Eye (tissue), 1 donor: ENCODE measurements at regions not wholly inside any gene's neighbourhood (a gene's known extent, or its start where the extent isn't known, plus 50 kb on each side); places are given as distances from the start of the nearest gene placed in this dataset.

Experiments used
- DNase-seq: peaks from one replicate; pipeline ENCODE4 v3.0.0-alpha.2; 2015

GRCh38 chr18:22467760-22468553, 50.2 kb upstream of the CTAGE1 start:
- no peak for DNase-seq

DNA sequence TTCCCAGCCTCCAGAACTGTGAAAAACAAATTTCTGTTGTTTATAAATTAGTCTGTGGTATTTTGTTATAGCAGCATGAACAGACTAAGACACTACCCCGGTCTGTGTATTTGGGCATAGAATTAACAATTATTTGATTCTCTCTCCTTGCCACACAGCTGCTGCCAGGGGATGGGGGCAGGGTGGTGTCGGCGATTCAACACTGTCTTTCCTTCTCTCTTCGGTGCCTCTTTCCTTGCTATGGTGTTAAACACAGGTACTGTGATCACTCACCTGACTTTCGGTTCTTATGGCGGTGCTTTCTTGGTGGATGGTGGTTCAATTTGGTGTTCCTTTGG, 50.8 kb upstream of the CTAGE1 start:
- DNase-seq, result no peak

DNA sequence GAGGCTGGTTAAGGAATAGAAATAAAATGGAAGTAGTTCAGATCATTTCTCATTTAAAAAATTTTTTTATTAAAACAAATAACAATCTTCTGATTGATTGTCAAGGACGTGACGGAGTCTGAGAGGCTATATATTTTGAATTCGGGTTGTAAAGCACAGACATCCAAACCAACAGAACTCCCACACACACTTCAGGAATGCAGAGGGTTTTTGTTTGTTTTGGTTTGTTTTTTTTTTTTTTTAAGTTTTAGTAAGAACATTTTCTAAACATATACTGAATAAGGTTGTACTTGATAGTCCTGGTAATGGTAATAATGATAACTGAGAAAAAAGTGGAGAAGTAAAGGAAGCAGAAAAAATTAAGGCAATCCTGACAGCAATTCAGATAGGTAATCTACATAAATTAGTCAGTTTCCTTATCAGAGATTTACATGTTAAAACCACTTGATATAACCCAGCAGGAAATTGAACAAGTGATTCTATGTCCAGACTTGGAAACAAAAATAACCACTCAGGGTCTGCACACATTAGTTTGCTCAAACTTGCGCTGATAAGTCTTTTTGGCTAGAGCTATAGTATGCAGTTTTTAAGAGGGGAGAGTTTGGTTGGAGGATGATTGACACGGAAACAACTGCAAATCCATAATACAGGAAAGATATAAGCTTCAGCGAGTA, 51.5 kb upstream of the CTAGE1 start:
- no peak for DNase-seq

DNA sequence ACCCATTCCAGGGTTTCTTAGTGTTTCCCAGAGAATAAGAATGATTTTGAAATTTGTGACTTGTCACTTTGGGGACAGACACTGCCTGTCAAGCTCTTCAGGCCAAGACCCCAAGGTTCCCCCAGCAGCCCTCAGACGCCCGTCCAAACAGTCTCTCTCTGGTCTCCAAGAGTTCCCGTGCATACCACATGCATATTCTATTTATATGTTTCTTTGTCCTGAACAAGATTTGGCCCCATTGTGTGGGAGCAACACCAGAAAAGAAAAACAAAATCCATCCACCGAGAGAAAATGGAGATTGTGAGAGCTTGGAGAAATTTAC, 52.2 kb upstream of the CTAGE1 start:
- no peak for DNase-seq

DNA sequence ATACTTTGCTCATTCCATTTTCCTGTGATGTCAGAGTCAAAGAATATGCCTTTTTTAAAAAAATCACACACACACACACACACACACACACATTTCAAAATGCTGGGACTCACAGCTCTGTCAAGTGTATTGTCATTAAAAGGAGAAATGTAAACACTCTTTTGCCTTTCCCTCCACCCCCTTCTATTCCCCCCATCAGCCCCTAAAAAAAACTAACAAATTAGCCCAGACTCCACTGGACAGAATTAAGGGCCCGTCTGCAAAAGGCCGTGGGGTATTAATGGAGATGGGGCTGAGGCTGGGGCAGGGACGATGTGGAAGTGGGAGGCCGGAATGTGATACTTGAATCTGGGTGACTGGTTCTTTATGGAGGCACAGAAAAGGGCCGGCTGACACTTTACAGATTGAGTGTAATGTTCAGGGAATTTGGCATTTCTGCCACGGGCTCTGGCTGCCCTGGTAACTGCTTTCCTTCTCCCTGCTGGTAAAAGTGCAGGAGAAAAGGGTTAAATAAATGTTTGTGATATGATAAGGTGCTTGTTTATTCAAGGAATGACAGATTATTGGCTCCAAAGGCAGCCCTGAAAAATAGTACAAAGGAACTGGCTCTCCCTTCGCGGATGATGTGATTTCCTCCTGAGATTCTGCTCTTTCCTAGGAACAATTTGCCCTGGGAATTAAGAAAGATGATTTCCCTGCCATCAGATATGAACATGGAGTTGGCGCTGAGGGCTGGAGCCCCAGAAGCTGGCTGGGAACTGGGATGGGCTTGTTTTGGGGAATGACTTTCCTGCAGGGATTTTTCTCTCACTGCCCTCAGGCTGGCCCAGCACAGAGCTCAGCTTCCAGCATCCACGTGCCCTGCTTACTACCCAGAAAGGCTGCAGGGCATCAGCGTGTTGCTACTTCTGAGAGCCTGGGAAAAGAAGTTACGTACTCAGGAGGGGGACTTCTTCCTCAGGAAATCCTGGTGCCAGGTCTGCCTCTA, 52.8 kb upstream of the CTAGE1 start:
- DNase-seq, result peak; percentile 69

DNA sequence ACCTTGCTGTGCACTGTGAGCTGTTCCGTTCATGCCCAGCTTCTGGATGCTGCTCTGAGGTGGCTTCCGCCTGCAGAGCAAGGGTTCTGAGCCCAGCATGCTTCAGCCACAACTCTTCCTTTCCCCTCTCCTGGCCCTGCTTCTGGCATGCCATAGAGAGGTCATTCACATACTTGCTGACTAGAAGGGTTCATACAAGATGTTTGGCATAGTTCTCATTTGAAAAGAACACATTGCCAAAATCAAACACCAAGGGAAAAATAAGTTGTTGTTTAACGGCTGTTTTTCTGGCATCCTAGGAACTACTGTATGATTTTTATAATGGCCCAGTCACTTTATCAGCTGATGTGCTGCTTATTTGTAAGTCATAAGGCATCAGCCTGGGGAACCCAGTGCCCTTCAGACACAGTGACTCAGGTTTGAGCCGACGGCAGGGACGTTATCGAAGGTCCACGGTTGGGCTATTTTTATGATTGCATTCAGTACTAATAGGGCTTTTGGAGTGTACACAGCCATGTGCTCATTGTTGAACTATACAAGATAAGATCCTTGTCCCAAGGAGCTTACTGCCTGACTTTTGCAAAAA, 53.9 kb upstream of the CTAGE1 start:
- DNase-seq, result no peak

DNA sequence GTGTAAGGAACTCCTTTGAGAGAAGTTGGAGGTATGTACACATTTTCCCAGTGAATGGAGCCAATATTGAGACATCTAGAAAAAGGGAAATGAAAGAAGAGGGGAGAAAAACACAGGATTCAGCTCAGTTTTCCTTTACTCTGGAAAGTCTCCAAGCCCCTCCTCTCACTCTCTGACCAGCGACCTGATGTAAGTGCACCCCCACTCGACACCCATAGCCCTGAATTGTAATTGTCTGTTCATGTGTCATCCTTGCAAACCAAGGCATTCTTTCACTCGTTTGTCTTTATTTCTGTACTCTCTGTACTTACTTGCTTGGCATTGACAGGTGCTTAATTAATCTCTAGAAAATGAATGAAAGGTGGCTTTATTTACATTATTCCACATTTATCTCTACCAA, 55.7 kb upstream of the CTAGE1 start:
- DNase-seq, result no peak

DNA sequence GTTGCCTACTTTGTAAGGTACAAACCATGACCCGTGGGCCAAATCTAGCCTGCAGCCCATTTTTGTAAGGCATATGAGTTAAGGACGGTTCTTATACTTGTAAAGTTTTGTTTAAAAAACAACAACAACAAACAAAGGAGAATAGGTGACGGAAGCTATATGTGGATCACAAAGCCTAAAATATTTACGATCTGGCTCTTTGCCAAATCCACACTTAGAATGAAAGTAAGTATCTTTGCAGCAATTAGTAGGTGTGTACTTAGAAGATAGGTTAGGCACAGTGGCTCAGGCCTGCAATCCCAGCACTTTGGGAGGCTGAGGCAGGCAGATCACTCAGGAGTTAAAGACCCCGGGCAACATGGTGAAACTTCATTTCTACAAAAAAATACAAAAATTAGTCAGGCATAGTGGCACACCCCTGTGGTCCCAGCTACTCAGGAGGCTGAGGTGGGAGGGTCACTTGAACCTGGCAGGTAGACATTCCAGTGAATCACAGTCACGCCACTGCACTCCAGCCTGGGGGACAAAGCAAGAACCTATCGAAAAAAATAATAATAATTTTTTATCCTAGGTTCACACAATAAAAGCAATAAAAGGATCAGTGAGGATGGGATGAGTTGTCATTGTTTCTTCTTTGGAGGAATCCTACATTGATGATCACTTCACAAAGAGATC, 57.8 kb upstream of the CTAGE1 start:
- DNase-seq, result no peak

DNA sequence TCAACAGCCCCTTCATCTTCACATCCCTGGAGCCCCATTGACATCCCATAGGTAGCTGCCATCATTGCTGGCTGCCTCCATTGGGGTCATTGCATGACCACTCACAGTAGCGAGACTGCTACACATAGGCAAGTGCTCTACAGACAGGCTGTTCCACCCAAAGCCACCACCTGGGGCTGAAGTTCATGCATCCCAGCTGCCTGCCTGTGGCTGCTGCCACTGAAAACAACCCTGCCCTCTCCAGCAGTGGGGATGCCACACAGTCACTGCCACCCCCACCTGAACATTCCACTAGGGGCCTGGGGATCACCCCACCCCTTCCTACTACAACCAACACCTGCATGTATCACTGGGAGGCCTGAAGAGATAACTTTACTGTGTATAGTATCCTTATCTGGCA, 59.5 kb upstream of the CTAGE1 start:
- DNase-seq, result no peak

- no peak for DNase-seq
These were observed 65.2 kb upstream of the CTAGE1 start for GRCh38 chr18:22482948-22483347.

GRCh38 chr18:22483407-22483806, 65.7 kb upstream of the CTAGE1 start:
- DNase-seq, result no peak

GRCh38 chr18:22484471-22484870, 66.8 kb upstream of the CTAGE1 start:
- no peak for DNase-seq

DNA sequence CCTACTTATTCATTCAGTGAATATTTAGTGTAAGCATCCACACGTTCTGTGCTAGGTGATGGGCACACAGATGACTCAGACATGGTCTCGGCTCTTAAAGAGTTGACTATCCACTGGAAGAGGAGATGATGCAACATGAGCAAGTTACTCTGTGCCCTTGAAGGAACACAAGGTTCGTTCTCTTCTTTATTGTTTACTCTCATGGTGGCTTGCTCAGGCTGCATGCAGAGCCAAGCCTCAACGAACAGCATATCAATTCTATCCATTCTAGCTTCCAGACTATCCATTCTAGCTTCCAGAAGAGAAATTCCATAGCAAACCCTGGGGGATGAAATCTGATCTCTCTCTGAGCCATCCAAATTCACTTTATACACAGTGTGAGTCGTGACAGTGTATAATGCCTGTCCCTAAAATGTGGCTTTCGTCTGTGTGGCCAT, 68.1 kb upstream of the CTAGE1 start:
- DNase-seq, result no peak

- no peak for DNase-seq
These were observed 69.0 kb upstream of the CTAGE1 start for GRCh38 chr18:22486667-22487066.

DNA sequence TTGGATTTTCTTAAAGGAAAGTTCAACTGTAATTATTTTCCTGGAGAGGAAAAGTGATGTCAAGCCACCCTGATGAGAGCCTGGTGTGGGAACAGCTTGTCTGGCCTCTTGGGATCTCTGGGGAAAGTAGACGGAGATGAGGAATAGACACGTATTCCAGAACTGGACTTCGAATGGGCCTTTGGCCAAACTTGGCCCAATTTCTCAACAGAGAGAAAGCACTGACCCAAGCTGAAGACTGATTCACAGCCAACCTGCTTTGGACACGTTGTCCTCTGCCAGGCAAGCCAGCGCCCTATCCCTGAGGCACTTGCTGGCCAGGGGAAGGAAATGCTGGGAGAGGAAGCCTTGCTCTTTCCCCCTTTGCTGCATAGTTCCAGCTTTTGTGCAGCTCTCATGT, 70.8 kb upstream of the CTAGE1 start:
- DNase-seq, result no peak

GRCh38 chr18:22489704-22490103, 72.0 kb upstream of the CTAGE1 start:
- DNase-seq, result no peak

- DNase-seq, result no peak
These were observed 72.7 kb upstream of the CTAGE1 start for GRCh38 chr18:22490429-22490846.

DNA sequence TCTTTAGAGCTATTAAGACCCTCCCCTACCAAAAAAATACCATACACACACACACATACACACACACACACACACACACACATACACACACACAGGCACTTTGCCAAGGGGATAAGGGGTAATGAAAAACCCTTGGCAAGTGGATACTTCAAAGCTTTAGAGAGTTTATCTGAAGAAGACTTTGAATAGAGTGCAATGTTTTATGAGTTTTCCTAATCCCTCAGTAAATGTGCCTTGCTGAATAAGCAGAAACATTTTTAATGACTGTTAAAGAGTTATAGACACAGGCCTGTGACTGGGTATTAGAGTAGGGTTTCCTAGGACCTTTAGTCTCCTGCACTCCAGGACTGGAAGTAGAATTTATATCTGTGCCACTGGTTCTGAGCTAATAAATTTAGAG, 75.5 kb upstream of the CTAGE1 start:
- no peak for DNase-seq

- no peak for DNase-seq
These were observed 76.2 kb upstream of the CTAGE1 start for GRCh38 chr18:22493940-22494339.

DNA sequence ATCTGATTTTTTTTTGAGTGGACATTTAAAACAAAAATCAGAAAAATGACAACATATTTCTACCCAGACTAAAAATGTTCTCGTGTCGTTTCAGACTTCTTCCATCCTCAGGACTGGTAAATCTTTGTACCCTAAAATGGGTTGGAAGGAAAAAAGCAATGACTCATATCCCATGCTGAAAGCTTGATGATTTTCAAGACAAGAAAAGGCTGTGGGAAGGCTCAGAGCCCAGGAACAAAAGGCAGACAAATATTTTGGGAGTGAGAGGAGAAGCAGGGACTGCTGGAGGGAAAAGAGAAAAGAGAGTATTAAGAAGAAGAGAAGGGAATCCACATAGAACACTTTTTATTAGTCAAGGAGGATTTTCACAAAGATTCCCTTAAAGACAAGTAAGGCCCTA, 77.1 kb upstream of the CTAGE1 start:
- DNase-seq, result no peak

- no peak for DNase-seq
These were observed 81.7 kb upstream of the CTAGE1 start for GRCh38 chr18:22499421-22499820.

DNA sequence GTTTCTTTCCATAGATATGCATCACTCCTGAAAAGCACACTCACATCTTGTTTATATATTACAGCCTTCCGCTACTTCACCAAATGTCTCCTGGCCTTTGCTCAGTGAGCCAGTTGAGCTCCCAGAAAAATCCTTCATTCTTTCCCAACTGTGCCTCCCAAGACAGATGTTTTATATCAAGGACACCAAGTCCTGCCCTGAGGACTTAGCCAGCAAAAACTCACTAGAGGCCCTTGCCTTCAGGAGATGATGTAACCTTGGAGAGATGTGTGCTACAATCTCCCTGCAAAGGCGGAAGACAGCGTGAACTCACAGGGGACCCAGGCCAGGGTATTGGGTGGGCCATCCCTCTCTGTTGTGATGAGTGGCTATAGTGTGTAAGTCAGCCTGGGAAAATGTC, 86.1 kb upstream of the CTAGE1 start:
- DNase-seq, result no peak
